Rectal smooth muscle tissue (tissue), 1 donor: ENCODE measurements at regions not wholly inside any gene's neighbourhood (a gene's known extent, or its start where the extent isn't known, plus 50 kb on each side); places are given as distances from the start of the nearest gene placed in this dataset.

Source experiments
- H3K27ac ChIP-seq: one replicate; pipeline ENCODE4 v1.7.0; 2013; ENCODE audit warnings: low read depth, low read length, inconsistent platforms
- H3K27me3 ChIP-seq: one replicate; pipeline ENCODE4 v1.7.0; 2013; ENCODE audit warnings: low read length; ENCODE audit not compliant: control insufficient read depth, insufficient read depth
- H3K36me3 ChIP-seq: one replicate; pipeline ENCODE4 v1.7.0; 2013; ENCODE audit warnings: low read length; ENCODE audit not compliant: control insufficient read depth, insufficient read depth
- H3K4me1 ChIP-seq: one replicate; pipeline ENCODE4 v1.7.0; 2013; ENCODE audit warnings: low read length; ENCODE audit not compliant: control insufficient read depth, insufficient read depth
- H3K4me3 ChIP-seq: one replicate; pipeline ENCODE4 v1.7.0; 2013; ENCODE audit warnings: low read length
- H3K9ac ChIP-seq: one replicate; pipeline ENCODE4 v1.7.0; 2013; ENCODE audit warnings: low read length

- H3K36me3 ChIP-seq = no peaks in the 10 kb centered on the region
- no peaks in the 10 kb centered on the region for H3K27me3 ChIP-seq
- H3K4me3 ChIP-seq = no peak overlapping the region
- no peak overlapping the region for H3K27ac ChIP-seq
- no peak overlapping the region for H3K9ac ChIP-seq
- H3K4me1 ChIP-seq = no peaks in the 10 kb centered on the region
Observed at GRCh38 chr2:128396946-128397345, 78.3 kb upstream of the HS6ST1 start.

- H3K4me1 ChIP-seq = no peaks in the 10 kb centered on the region
- no peak overlapping the region for H3K4me3 ChIP-seq
- H3K27ac ChIP-seq = no peak overlapping the region
- H3K27me3 ChIP-seq = no peaks in the 10 kb centered on the region
- no peaks in the 10 kb centered on the region for H3K36me3 ChIP-seq
- no peak overlapping the region for H3K9ac ChIP-seq
Observed at GRCh38 chr2:128399256-128399655, 80.6 kb upstream of the HS6ST1 start.

GRCh38 chr2:128399690-128400291 lies 81.1 kb upstream of the HS6ST1 start:
- H3K27ac ChIP-seq = no peak overlapping the region
- H3K27me3 ChIP-seq = no peaks in the 10 kb centered on the region

GRCh38 chr2:128401680-128402079 lies 83.0 kb upstream of the HS6ST1 start:
- no peak overlapping the region for H3K4me3 ChIP-seq
- no peak overlapping the region for H3K9ac ChIP-seq
- no peaks in the 10 kb centered on the region for H3K36me3 ChIP-seq
- H3K27ac ChIP-seq = no peak overlapping the region
- H3K4me1 ChIP-seq = no peaks in the 10 kb centered on the region
- no peaks in the 10 kb centered on the region for H3K27me3 ChIP-seq

More at GRCh38 chr2:128399690-128400291, 81.1 kb upstream of the HS6ST1 start:
- Histone ChIP-seq H3K4me1 (no peaks in the 10 kb centered on the region), H3K9ac (no peak overlapping the region), H3K4me3 (no peak overlapping the region), H3K36me3 (no peaks in the 10 kb centered on the region)

GRCh38 chr2:128402911-128403670 lies 84.4 kb upstream of the HS6ST1 start:
- no peaks in the 10 kb centered on the region for H3K4me1 ChIP-seq
- H3K27me3 ChIP-seq = no peaks in the 10 kb centered on the region
- H3K9ac ChIP-seq = no peak overlapping the region
- H3K36me3 ChIP-seq = no peaks in the 10 kb centered on the region
- H3K4me3 ChIP-seq = no peak overlapping the region
- no peak overlapping the region for H3K27ac ChIP-seq

- Histone ChIP-seq H3K9ac (no peak overlapping the region), H3K4me3 (no peak overlapping the region), H3K36me3 (no peaks in the 10 kb centered on the region), H3K27me3 (no peaks in the 10 kb centered on the region), H3K4me1 (no peaks in the 10 kb centered on the region), H3K27ac (no peak overlapping the region)
Observed at GRCh38 chr2:128403814-128404708, 85.4 kb upstream of the HS6ST1 start.

- H3K27me3 ChIP-seq = no peaks in the 10 kb centered on the region
- H3K4me1 ChIP-seq = no peaks in the 10 kb centered on the region
- no peak overlapping the region for H3K9ac ChIP-seq
- no peaks in the 10 kb centered on the region for H3K36me3 ChIP-seq
- H3K4me3 ChIP-seq = no peak overlapping the region
- no peak overlapping the region for H3K27ac ChIP-seq
Observed at GRCh38 chr2:128404709-128405466, 86.2 kb upstream of the HS6ST1 start.

GRCh38 chr2:128405467-128405900 lies 86.8 kb upstream of the HS6ST1 start:
- H3K27ac ChIP-seq = no peak overlapping the region
- no peak overlapping the region for H3K4me3 ChIP-seq
- no peaks in the 10 kb centered on the region for H3K4me1 ChIP-seq
- no peak overlapping the region for H3K9ac ChIP-seq
- no peaks in the 10 kb centered on the region for H3K27me3 ChIP-seq
- H3K36me3 ChIP-seq = no peaks in the 10 kb centered on the region

GRCh38 chr2:128405981-128406613 lies 87.4 kb upstream of the HS6ST1 start:
- Histone ChIP-seq H3K27me3 (no peaks in the 10 kb centered on the region), H3K4me3 (no peak overlapping the region), H3K4me1 (no peaks in the 10 kb centered on the region)

GRCh38 chr2:128406736-128407554 lies 88.3 kb upstream of the HS6ST1 start:
- no peaks in the 10 kb centered on the region for H3K27me3 ChIP-seq
- H3K36me3 ChIP-seq = no peaks in the 10 kb centered on the region
- H3K4me1 ChIP-seq = no peaks in the 10 kb centered on the region
- H3K4me3 ChIP-seq = no peak overlapping the region
- no peak overlapping the region for H3K9ac ChIP-seq
- H3K27ac ChIP-seq = no peak overlapping the region

More at GRCh38 chr2:128405981-128406613, 87.4 kb upstream of the HS6ST1 start:
- H3K9ac ChIP-seq = no peak overlapping the region
- H3K36me3 ChIP-seq = no peaks in the 10 kb centered on the region
- H3K27ac ChIP-seq = no peak overlapping the region
